Body of pancreas (tissue), 4 donors: ENCODE measurements at regions not wholly inside any gene's neighbourhood (a gene's known extent, or its start where the extent isn't known, plus 50 kb on each side); places are given as distances from the start of the nearest gene placed in this dataset.

Source experiments
- POLR2A ChIP-seq, 3 donors: fragments of 450-650 bp; IDR thresholded peaks; one replicate each; pipeline ENCODE4 v1.6.1; 2016; ENCODE audit warnings: antibody characterized with exemption in 3 of 3, mild to moderate bottlenecking in 2 of 3
- TF ChIP-seq, protein P1 (sequence below), 7 experiments: fragments of 450-650 bp in 4 of 7; fragments of 200-600 bp in 3 of 7; sonication (generic) in 3 of 7; IDR thresholded peaks; one replicate each; pipeline ENCODE4 v1.5.1; 2016 to 2019; ENCODE audit warnings: antibody characterized with exemption in 7 of 7

DNA sequence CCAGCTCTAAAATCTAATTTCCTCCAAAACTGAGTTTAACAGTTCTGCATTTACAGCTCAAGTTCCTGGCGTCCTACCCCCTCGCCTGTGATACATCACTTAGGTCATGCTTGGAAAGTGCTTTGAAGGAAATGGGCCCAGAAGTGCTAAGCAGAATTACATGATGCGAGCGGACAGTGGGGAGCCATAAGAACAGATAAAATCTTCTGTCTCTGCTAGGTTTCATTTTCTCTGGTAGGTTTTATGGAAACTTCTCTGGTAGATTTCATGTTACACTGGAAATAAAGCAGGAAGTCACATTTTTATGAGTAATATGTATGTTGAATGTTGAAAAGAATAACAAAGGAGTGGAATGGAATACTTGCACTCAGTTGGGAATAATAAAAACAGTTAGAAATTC lies 138.3 kb downstream of the ZDHHC21 start:
- TF ChIP-seq, protein P1, sequence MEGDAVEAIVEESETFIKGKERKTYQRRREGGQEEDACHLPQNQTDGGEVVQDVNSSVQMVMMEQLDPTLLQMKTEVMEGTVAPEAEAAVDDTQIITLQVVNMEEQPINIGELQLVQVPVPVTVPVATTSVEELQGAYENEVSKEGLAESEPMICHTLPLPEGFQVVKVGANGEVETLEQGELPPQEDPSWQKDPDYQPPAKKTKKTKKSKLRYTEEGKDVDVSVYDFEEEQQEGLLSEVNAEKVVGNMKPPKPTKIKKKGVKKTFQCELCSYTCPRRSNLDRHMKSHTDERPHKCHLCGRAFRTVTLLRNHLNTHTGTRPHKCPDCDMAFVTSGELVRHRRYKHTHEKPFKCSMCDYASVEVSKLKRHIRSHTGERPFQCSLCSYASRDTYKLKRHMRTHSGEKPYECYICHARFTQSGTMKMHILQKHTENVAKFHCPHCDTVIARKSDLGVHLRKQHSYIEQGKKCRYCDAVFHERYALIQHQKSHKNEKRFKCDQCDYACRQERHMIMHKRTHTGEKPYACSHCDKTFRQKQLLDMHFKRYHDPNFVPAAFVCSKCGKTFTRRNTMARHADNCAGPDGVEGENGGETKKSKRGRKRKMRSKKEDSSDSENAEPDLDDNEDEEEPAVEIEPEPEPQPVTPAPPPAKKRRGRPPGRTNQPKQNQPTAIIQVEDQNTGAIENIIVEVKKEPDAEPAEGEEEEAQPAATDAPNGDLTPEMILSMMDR (IDR thresholded peaks at IDR 0.05), result no peak
- no peak for TF ChIP-seq POLR2A (IDR thresholded peaks at IDR 0.05)
